ENCODE measurements at regions not wholly inside any gene's neighbourhood (a gene's known extent, or its start where the extent isn't known, plus 50 kb on each side); places are given as distances from the start of the nearest gene placed in this dataset.
"Not testable (repeated sequence)": the region's sequence is repeated elsewhere in the genome, so short reads cannot be mapped to it uniquely, and the experiment has no call there.

DNA sequence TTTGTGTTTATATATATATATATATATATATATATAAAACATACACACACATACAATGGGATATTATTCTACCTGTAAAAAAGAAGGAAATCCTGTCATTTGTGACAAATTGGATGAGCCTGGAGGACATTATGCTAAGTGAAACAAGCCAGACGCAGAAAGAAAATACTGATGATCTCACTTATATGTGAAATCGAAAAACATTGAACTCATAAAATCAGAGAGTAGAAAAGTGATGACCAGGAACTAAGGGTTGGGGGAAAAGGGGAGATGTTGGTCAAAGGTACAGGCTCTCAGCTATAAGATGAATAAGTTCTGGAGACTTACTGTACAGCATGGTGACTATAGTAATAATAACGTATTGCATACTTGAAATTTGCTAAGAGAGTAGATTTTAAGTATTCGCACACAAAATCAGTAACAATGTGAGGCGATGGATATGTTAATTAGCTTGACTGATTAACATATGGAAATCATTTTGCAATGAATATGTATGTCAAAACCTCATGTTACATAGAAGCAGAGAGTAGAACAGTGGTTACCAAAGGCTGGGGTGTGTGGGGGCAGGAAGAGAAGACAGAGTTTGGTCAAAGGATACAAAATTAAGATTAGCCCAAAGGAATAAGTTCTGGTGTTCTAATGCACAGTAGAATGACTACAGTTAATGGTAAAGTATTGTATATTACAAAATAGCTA lies 92.3 kb upstream of the PHACTR1 start:
- Histone ChIP-seq H3K27ac (no peak overlapping the region), H4K20me1 (ENCODE audit: low read depth) (no peaks in the 10 kb centered on the region), H3K4me2 (no peak overlapping the region), H2AFZ (replicated peaks) (no peak overlapping the region), H3F3A (ENCODE audit: low read depth) (no peaks in the 10 kb centered on the region), H3K79me2 (ENCODE audit: low read depth) (no peaks in the 10 kb centered on the region), H3K27me3 (no peaks in the 10 kb centered on the region), H3K4me3 (no peak overlapping the region), H3K36me3 (no peaks in the 10 kb centered on the region), H3K9ac (no peak overlapping the region), H3K4me1 (no peaks in the 10 kb centered on the region), H3K9me3 (ENCODE audit: low read depth) (no peaks in the 10 kb centered on the region)
- DNase-seq (ENCODE audit: low spot score), result no peak
- H3K4me3 Mint-ChIP-seq, result no peak overlapping the region
- H3K36me3 Mint-ChIP-seq, result no peaks in the 10 kb centered on the region
- peaks cover 2% of the 10 kb centered on the region for H3K27me3 Mint-ChIP-seq (ENCODE audit: insufficient read depth, low read depth)
- H3K9me3 Mint-ChIP-seq, result peaks cover 2% of the 10 kb centered on the region
- no peak for TF ChIP-seq EZH2 (IDR thresholded peaks at IDR 0.05)
- TF ChIP-seq EZH2phosphoT487 (IDR thresholded peaks at IDR 0.05), result no peak
- TF ChIP-seq, protein P1, sequence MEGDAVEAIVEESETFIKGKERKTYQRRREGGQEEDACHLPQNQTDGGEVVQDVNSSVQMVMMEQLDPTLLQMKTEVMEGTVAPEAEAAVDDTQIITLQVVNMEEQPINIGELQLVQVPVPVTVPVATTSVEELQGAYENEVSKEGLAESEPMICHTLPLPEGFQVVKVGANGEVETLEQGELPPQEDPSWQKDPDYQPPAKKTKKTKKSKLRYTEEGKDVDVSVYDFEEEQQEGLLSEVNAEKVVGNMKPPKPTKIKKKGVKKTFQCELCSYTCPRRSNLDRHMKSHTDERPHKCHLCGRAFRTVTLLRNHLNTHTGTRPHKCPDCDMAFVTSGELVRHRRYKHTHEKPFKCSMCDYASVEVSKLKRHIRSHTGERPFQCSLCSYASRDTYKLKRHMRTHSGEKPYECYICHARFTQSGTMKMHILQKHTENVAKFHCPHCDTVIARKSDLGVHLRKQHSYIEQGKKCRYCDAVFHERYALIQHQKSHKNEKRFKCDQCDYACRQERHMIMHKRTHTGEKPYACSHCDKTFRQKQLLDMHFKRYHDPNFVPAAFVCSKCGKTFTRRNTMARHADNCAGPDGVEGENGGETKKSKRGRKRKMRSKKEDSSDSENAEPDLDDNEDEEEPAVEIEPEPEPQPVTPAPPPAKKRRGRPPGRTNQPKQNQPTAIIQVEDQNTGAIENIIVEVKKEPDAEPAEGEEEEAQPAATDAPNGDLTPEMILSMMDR (IDR thresholded peaks at IDR 0.05), result no peak
- H3K27ac Mint-ChIP-seq, result no peak overlapping the region
- H3K4me1 Mint-ChIP-seq, result peaks cover 3% of the 10 kb centered on the region

DNA sequence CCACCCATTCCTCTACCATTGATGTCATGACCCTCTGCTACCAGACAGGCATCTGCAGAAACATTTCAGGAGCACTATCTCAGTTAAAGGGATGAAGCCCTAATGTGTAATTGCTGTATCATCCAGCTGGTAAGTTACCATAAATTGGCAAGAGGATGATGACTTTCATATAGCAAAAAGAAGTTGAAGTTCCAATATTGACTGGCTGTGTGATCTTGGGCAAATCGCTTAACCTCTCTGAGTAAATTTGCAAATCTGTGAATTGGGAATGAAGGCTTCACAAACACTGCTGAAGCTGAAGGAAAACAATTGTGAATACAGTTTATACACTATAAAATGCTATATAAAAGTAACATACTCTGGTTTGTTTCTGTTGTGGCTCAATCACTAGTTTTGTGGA lies 89.5 kb upstream of the PHACTR1 start:
- H3K27me3 Mint-ChIP-seq (ENCODE audit: insufficient read depth, low read depth), result no peaks in the 10 kb centered on the region
- Histone ChIP-seq H3K4me1 (no peaks in the 10 kb centered on the region), H3F3A (ENCODE audit: low read depth) (no peaks in the 10 kb centered on the region), H3K4me3 (no peak overlapping the region), H3K36me3 (no peaks in the 10 kb centered on the region), H2AFZ (replicated peaks) (no peak overlapping the region), H4K20me1 (ENCODE audit: low read depth) (no peaks in the 10 kb centered on the region), H3K4me2 (no peak overlapping the region), H3K79me2 (ENCODE audit: low read depth) (no peaks in the 10 kb centered on the region), H3K27me3 (no peaks in the 10 kb centered on the region), H3K27ac (no peak overlapping the region), H3K9ac (no peak overlapping the region), H3K9me3 (ENCODE audit: low read depth) (no peaks in the 10 kb centered on the region)
- DNase-seq (ENCODE audit: low spot score), result no peak
- TF ChIP-seq, protein P1 (IDR thresholded peaks at IDR 0.05), result no peak
- TF ChIP-seq EZH2 (IDR thresholded peaks at IDR 0.05) (no peak), EZH2phosphoT487 (IDR thresholded peaks at IDR 0.05) (no peak)
- no peaks in the 10 kb centered on the region for H3K9me3 Mint-ChIP-seq
- H3K27ac Mint-ChIP-seq, result no peak overlapping the region
- no peak overlapping the region for H3K4me3 Mint-ChIP-seq
- H3K36me3 Mint-ChIP-seq, result no peaks in the 10 kb centered on the region
- peaks cover 3% of the 10 kb centered on the region for H3K4me1 Mint-ChIP-seq

DNA sequence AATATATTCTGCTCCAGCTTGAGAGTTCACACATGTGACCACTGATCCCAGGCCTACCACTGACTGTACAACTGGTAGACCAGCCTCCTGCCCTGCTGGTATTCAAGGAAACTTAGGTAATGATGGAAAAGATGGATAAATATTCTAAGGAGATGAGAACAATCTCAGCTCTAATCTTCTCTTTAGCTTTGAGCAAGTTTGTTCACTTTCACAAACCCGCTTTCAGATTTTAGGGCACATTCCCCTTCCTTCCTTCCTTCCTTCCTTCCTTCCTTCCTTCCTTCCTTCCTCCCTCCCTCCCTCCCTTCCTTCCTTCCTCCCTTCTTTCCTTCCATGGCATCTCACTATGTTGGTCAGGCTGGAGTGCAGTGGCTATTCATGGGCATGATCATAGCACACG lies 88.2 kb upstream of the PHACTR1 start:
- H3F3A ChIP-seq (ENCODE audit: low read depth), result no peaks in the 10 kb centered on the region
- H3K9me3 ChIP-seq (ENCODE audit: low read depth), result no peaks in the 10 kb centered on the region
- no peak overlapping the region for H3K27ac ChIP-seq
- TF ChIP-seq, protein P1 (IDR thresholded peaks at IDR 0.05), result no peak
- TF ChIP-seq EZH2 (IDR thresholded peaks at IDR 0.05), result no peak
- TF ChIP-seq EZH2phosphoT487 (IDR thresholded peaks at IDR 0.05), result no peak
- H3K9ac ChIP-seq, result no peak overlapping the region
- DNase-seq (ENCODE audit: low spot score), result no peak
- no peaks in the 10 kb centered on the region for H3K4me1 ChIP-seq
- H3K79me2 ChIP-seq (ENCODE audit: low read depth), result no peaks in the 10 kb centered on the region
- H3K36me3 ChIP-seq, result no peaks in the 10 kb centered on the region
- H3K9me3 Mint-ChIP-seq, result no peaks in the 10 kb centered on the region
- no peak overlapping the region for H3K27ac Mint-ChIP-seq
- no peak overlapping the region for H2AFZ ChIP-seq (replicated peaks)
- H3K4me3 ChIP-seq, result no peak overlapping the region
- H3K27me3 ChIP-seq, result no peaks in the 10 kb centered on the region
- no peak overlapping the region for H3K4me2 ChIP-seq
- no peak overlapping the region for H3K4me3 Mint-ChIP-seq
- H4K20me1 ChIP-seq (ENCODE audit: low read depth), result no peaks in the 10 kb centered on the region
- no peaks in the 10 kb centered on the region for H3K36me3 Mint-ChIP-seq
- no peaks in the 10 kb centered on the region for H3K27me3 Mint-ChIP-seq (ENCODE audit: insufficient read depth, low read depth)
- H3K4me1 Mint-ChIP-seq, result no peaks in the 10 kb centered on the region

DNA sequence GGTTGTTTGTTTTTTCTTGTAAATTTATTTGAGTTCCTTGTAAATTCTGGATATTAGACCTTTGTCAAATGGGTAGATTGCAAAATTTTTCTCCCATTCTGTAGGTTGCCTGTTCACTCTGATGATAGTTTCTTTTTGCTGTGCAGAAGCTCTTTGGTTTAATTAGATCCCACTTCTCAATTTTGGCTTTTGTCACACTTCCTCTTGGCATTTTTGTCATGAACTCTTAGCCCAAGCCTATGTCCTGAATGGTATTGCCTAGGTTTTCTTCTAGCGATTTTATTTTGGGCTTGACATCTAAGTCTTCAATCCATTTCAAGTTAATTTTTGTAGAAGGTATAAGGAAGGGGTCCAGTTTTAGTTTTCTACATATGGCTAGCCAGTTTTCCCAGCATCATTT lies 82.8 kb upstream of the PHACTR1 start:
- H3K4me3 Mint-ChIP-seq; H3K27ac ChIP-seq; H3K27me3 Mint-ChIP-seq (ENCODE audit: insufficient read depth, low read depth); H3K4me2 ChIP-seq; H4K20me1 ChIP-seq (ENCODE audit: low read depth); H3K9me3 ChIP-seq (ENCODE audit: low read depth); H3K36me3 Mint-ChIP-seq; H3K4me1 ChIP-seq; DNase-seq (ENCODE audit: low spot score); H3K36me3 ChIP-seq; H3K4me1 Mint-ChIP-seq; H3K79me2 ChIP-seq (ENCODE audit: low read depth); H3K4me3 ChIP-seq; H3K27me3 ChIP-seq; H2AFZ ChIP-seq (replicated peaks); H3K27ac Mint-ChIP-seq; H3F3A ChIP-seq (ENCODE audit: low read depth); H3K9ac ChIP-seq: not testable (repeated sequence)
- H3K9me3 Mint-ChIP-seq, result peaks cover 12% of the 10 kb centered on the region
